Progenitor cell of endocrine pancreas (in vitro differentiated cells): ENCODE measurements at regions not wholly inside any gene's neighbourhood (a gene's known extent, or its start where the extent isn't known, plus 50 kb on each side); places are given as distances from the start of the nearest gene placed in this dataset.
A peak's percentile ranks its signal among the peaks of the same experiment; 100 is the strongest.

Source experiments
- DNase-seq: peaks from one replicate; pipeline ENCODE4 v3.0.0; 2021; ENCODE audit warnings: low spot score; ENCODE audit not compliant: unreplicated experiment
- H3K27ac Mint-ChIP-seq: 2 replicates; pipeline ENCODE4 v1.8.0; 2021; ENCODE audit warnings: mild to moderate bottlenecking, moderate library complexity, mixed read lengths
- H3K27me3 Mint-ChIP-seq: 2 replicates; pipeline ENCODE4 v1.8.0; 2021; ENCODE audit warnings: mixed read lengths
- H3K36me3 Mint-ChIP-seq: 2 replicates; pipeline ENCODE4 v1.8.0; 2022; ENCODE audit warnings: mixed read lengths; ENCODE audit not compliant: insufficient read depth
- H3K4me1 Mint-ChIP-seq: 2 replicates; pipeline ENCODE4 v1.8.0; 2021; ENCODE audit warnings: low read depth, mixed read lengths
- H3K4me3 Mint-ChIP-seq: 2 replicates; pipeline ENCODE4 v1.8.0; 2021; ENCODE audit warnings: low read depth, mild to moderate bottlenecking, moderate library complexity, mixed read lengths
- H3K9me3 Mint-ChIP-seq: 2 replicates; pipeline ENCODE4 v1.8.0; 2021; ENCODE audit warnings: low read depth, mixed read lengths
- CTCF ChIP-seq: fragments of 200-600 bp; sonication (generic); IDR thresholded peaks from one replicate; pipeline ENCODE4 v1.5.0; 2021; ENCODE audit warnings: antibody characterized with exemption, mild to moderate bottlenecking; ENCODE audit not compliant: unreplicated experiment

DNA sequence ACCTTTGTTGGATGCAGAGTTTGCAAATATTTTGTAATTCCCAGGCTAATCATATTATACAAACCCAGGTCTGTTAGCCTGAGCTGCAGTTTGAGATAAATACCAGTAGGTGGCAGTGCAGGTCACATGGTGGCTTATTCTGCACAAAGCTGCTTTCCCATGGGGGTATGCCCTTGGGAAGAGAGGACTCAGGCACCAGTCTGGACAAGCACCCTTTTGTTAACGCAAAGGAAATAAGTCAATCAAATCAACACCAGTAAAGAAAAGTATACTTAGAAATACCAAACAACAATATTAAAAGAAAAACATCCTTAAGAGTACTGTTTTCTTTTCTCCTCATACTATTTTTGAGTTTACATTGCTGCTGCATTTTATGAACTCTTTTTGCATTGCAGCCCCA, 389.0 kb upstream of the ZFP42 start:
- no peak overlapping the region for H3K27ac Mint-ChIP-seq
- H3K4me3 Mint-ChIP-seq: no peak overlapping the region
- peaks cover 5% of the 10 kb centered on the region for H3K4me1 Mint-ChIP-seq
- DNase-seq: no peak
- TF ChIP-seq CTCF: peak; percentile 93
- H3K27me3 Mint-ChIP-seq: peaks cover 5% of the 10 kb centered on the region
- no peaks in the 10 kb centered on the region for H3K9me3 Mint-ChIP-seq
- no peaks in the 10 kb centered on the region for H3K36me3 Mint-ChIP-seq

- no peak overlapping the region for H3K27ac Mint-ChIP-seq
- peaks cover 5% of the 10 kb centered on the region for H3K4me1 Mint-ChIP-seq
- no peaks in the 10 kb centered on the region for H3K9me3 Mint-ChIP-seq
- no peak overlapping the region for H3K4me3 Mint-ChIP-seq
- TF ChIP-seq CTCF: no peak
- peaks cover 3% of the 10 kb centered on the region for H3K27me3 Mint-ChIP-seq
- H3K36me3 Mint-ChIP-seq: no peaks in the 10 kb centered on the region
- no peak for DNase-seq
Observed at GRCh38 chr4:187608001-187608421, 387.6 kb upstream of the ZFP42 start.

DNA sequence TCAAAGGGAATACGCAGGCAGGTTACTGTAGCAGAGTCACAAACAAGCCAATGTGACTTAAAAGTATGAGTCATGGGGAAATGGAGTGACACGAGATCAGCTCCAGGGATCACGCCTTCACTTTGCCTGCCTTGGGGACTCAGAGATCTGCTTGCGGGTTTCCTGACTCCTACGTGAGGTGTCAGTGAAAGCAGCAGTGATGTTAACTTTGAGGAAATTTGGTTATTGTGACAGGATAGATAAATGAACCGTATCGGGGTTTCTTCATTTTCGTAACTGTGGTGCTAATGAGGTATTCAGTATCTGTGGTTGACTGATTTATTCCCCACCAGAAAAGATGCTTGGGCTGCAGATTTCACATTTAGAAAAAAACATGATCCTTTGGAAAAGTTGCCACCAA, 383.3 kb upstream of the ZFP42 start:
- H3K4me3 Mint-ChIP-seq: no peak overlapping the region
- H3K4me1 Mint-ChIP-seq: peaks cover 3% of the 10 kb centered on the region
- no peaks in the 10 kb centered on the region for H3K36me3 Mint-ChIP-seq
- no peak for TF ChIP-seq CTCF
- no peaks in the 10 kb centered on the region for H3K9me3 Mint-ChIP-seq
- no peak overlapping the region for H3K27ac Mint-ChIP-seq
- DNase-seq: no peak
- no peaks in the 10 kb centered on the region for H3K27me3 Mint-ChIP-seq

DNA sequence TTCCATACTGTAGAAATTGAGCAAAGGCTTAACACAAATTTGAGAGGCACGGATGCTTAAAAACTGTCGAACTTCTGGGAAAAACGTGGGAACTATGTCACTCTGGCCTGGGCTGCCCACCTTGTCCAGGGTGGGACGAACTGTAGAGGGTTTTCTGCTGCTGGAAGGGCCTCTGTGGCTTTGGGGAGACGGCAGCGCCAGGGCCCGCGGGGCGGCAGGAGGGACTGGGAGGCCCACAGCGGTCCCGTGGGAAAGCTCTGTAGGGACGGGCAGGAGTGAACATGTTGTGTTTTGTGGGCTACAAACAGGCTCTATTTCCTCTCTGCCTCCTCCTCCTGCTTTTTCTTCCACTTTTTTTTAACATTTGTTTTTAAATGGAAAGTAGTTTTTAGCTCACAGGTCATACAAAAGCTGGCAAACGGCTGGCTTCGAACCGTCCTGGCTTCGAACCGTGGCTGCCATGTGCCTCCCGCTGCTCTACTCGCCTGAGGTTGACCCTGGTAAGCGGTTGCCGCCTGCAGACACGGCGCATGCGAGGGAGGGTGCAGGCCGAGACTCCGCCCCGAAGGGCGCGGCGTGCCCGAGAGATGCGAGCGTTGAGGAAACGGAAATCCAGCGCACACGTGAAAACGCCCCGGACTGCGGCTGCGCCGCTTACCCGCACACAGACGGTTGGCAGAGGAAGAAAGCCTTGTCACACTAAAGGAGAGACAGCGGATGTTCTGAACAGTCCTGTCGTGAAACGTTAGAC, 382.3 kb upstream of the ZFP42 start:
- TF ChIP-seq CTCF: no peak
- Mint-ChIP-seq H3K27me3 (no peaks in the 10 kb centered on the region), H3K36me3 (no peaks in the 10 kb centered on the region), H3K9me3 (no peaks in the 10 kb centered on the region), H3K4me1 (peaks cover 1% of the 10 kb centered on the region), H3K27ac (no peak overlapping the region), H3K4me3 (no peak overlapping the region)
- no peak for DNase-seq

GRCh38 chr4:187615972-187616371, 379.6 kb upstream of the ZFP42 start:
- no peaks in the 10 kb centered on the region for H3K36me3 Mint-ChIP-seq
- no peak overlapping the region for H3K4me3 Mint-ChIP-seq
- no peak overlapping the region for H3K27ac Mint-ChIP-seq
- no peak for DNase-seq
- no peak for TF ChIP-seq CTCF
- no peaks in the 10 kb centered on the region for H3K4me1 Mint-ChIP-seq
- no peaks in the 10 kb centered on the region for H3K27me3 Mint-ChIP-seq
- no peaks in the 10 kb centered on the region for H3K9me3 Mint-ChIP-seq
